ENCODE measurements at regions not wholly inside any gene's neighbourhood (a gene's known extent, or its start where the extent isn't known, plus 50 kb on each side); places are given as distances from the start of the nearest gene placed in this dataset.
"Not testable (repeated sequence)": the region's sequence is repeated elsewhere in the genome, so short reads cannot be mapped to it uniquely, and the experiment has no call there.

GRCh38 chr2:228927028-228928010 lies 343.8 kb downstream of the PID1 start:
- Histone ChIP-seq H3K4me1 (no peaks in the 10 kb centered on the region), H3K27me3 (no peaks in the 10 kb centered on the region), H3K27ac (no peak overlapping the region), H3K36me3 (no peaks in the 10 kb centered on the region), H3K9me3 (peaks cover 0 to 7% of the 10 kb centered on the region in 2 donors), H3K4me3 (no peak overlapping the region)
- intact Hi-C loops (cut with DNase I), result no loop called here
- no peak for TF ChIP-seq CTCF (IDR thresholded peaks at IDR 0.05)
- DNase-seq (ENCODE audit: low spot score in 2 of 2), result no peak

- H3K9me3 ChIP-seq, result no peaks in the 10 kb centered on the region
- no peaks in the 10 kb centered on the region for H3K4me1 ChIP-seq
- no peak overlapping the region for H3K4me3 ChIP-seq
- no peak overlapping the region for H3K27ac ChIP-seq
- H3K27me3 ChIP-seq, result no peaks in the 10 kb centered on the region
- no peak for TF ChIP-seq CTCF (IDR thresholded peaks at IDR 0.05)
- no peaks in the 10 kb centered on the region for H3K36me3 ChIP-seq
- intact Hi-C loops (cut with DNase I), result no loop called here
- no peak for DNase-seq (ENCODE audit: low spot score in 2 of 2)
Measured at GRCh38 chr2:228919808-228920207, 351.3 kb downstream of the PID1 start.

GRCh38 chr2:228917220-228917619 lies 353.9 kb downstream of the PID1 start:
- Histone ChIP-seq H3K9me3 (no peaks in the 10 kb centered on the region), H3K4me1 (no peaks in the 10 kb centered on the region), H3K36me3 (no peaks in the 10 kb centered on the region), H3K27ac (no peak overlapping the region), H3K4me3 (no peak overlapping the region), H3K27me3 (no peaks in the 10 kb centered on the region)
- no peak for TF ChIP-seq CTCF (IDR thresholded peaks at IDR 0.05)
- DNase-seq (ENCODE audit: low spot score in 2 of 2), result no peak
- intact Hi-C loops (cut with DNase I), result no loop called here

DNA sequence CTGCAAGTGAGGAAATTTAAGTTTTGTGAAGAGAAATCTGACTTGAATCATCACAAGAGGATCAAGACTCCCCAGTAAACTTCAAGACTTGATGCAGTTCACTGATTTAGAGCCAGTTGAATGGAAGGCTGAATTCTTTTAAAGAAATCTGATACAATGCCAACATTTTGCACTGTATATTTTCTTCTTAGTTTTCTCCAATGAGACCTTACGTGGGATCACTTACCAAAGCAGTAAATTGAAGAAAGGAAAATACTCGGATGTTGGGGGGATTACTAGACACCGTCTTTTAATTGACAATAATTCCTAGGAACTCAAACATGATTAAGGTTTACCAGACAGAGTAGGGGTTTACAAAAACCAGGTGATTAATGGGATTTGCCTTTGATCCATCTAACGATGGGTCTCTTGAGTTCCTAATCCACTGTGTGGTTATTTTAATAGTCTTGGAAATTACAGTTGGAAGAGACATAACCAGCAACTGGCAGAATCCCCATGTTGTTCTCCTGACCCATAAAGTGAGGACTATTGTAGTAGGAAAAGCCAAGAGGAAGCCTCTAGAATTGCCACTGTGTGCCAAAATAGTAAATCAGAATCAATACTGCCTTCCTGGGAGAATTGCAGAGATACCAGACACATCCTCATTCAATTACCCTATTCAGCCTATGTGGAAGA lies 354.5 kb downstream of the PID1 start:
- no peak for DNase-seq (ENCODE audit: low spot score in 2 of 2)
- no peak for TF ChIP-seq CTCF (IDR thresholded peaks at IDR 0.05)
- Histone ChIP-seq H3K9me3 (no peaks in the 10 kb centered on the region), H3K27ac (no peak overlapping the region), H3K36me3 (no peaks in the 10 kb centered on the region), H3K27me3 (no peaks in the 10 kb centered on the region), H3K4me3 (no peak overlapping the region), H3K4me1 (no peaks in the 10 kb centered on the region)
- intact Hi-C loops (cut with DNase I), result no loop called here

DNA sequence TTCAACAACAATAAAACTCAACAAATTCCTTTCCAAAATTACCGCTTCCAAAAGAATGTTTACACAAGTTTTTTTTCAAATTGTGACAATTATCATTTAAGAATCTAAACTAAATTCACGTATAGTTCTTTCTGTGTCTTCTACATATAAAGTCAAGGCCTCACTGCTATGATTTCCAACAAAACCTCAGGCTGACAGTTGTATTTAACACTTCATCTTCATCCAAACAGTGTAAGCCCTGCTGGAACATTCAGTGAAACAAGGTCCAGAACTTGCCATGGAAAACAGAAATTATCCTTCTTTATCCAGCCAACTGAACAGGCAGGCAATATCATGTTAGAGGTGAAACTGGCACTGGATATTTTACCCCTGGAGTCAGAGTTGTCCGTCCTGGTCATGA lies 357.9 kb downstream of the PID1 start:
- no peaks in the 10 kb centered on the region for H3K27me3 ChIP-seq
- intact Hi-C loops (cut with DNase I), result no loop called here
- TF ChIP-seq CTCF (IDR thresholded peaks at IDR 0.05), result no peak
- H3K9me3 ChIP-seq, result no peaks in the 10 kb centered on the region
- no peaks in the 10 kb centered on the region for H3K36me3 ChIP-seq
- H3K27ac ChIP-seq, result no peak overlapping the region
- no peak overlapping the region for H3K4me3 ChIP-seq
- DNase-seq (ENCODE audit: low spot score in 2 of 2), result no peak
- H3K4me1 ChIP-seq, result no peaks in the 10 kb centered on the region

DNA sequence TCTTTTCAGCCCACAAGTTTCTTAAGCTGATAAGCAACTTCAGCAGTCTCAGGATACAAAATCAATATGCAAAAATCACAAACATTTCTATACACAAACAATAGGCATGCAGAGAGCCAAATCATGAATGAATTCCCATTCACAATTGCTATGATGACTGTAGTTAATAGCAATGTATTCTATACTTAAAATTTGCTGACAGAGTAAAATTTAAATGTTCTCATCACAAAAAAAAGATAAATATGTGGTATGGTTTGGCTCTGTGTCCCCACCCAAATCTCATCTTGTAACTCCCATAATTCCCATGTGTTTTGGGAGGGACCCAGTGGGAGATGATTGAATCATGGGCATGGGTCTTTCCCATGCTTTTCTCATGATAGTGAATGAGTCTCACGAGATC lies 360.2 kb downstream of the PID1 start:
- DNase-seq (ENCODE audit: low spot score in 2 of 2); H3K4me3 ChIP-seq; H3K27me3 ChIP-seq; intact Hi-C loops (cut with DNase I); H3K9me3 ChIP-seq; H3K27ac ChIP-seq; H3K36me3 ChIP-seq; H3K4me1 ChIP-seq: not testable (repeated sequence)

Measured in ascending aorta (tissue), 2 donors.